NCI-H146 (cell line): ENCODE measurements at regions not wholly inside any gene's neighbourhood (a gene's known extent, or its start where the extent isn't known, plus 50 kb on each side); places are given as distances from the start of the nearest gene placed in this dataset.

Experiments used
- DNase-seq: peaks from one replicate; lab custom pipeline; 2025; lab: John Stamatoyannopoulos, UW

DNA sequence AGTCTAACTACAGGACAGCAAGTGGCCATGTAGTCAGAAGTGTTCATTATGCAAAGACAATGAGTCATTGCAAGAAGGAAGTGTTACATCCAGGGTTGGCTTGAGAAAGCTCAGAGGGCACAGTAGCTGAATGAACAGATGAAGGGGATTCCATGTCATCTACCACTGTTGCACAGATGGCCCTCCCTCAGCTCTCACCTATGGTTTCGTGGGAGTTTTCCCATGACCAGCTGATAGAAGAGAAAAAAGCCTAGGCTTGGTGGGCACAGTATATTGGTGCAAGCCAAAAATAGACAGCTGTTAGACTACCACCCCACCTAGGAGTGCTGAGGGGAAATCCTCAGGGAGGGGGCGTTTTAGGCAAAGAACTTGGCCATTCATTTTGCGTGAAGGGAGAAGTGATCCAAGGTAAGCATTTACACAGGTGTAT lies 217.0 kb downstream of the DMRT2 start:
- no peak for DNase-seq

DNA sequence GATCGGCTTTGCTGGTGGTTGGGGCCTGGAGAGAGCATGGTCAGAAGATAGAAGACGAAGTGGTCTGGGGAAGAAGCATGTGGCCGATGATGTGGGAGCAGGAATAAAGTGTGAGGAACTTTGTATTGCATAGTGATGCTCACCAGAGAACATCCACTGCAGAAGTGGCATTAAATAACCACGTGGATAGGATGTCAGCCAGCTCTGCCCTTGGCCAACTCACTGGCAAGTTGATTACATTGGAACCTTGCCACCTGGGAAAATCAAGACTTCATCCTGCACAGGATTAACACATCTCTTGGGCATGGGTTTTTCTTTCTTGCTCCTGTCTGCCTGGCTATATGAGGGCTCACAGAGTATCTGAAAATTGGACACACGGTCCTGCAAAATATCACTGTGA lies 217.4 kb downstream of the DMRT2 start:
- DNase-seq = no peak

- DNase-seq = no peak
Measured at GRCh38 chr9:1269533-1270315, 219.6 kb downstream of the DMRT2 start.

- no peak for DNase-seq
Measured at GRCh38 chr9:1271367-1271766, 221.2 kb downstream of the DMRT2 start.

DNA sequence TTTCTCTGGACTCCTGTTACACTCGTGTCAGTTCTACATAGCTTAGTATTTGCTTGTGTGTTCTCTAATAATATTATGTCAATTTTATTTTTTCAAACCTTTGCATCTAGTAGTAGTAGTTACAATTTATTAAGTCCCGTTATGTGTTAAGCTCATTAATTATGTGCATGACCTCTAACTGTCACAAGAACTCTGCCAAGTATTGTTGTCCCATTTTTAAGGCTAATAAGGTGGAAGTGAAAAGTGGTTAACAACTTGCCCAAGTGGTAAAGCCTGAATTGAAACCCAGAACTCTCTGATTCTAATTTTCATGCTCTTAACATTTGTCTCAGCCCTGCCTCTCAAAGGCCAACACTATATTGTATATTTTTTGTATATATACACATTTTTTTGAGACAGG lies 221.6 kb downstream of the DMRT2 start:
- DNase-seq = no peak

- DNase-seq = no peak
Measured at GRCh38 chr9:1272488-1272887, 222.3 kb downstream of the DMRT2 start.

DNA sequence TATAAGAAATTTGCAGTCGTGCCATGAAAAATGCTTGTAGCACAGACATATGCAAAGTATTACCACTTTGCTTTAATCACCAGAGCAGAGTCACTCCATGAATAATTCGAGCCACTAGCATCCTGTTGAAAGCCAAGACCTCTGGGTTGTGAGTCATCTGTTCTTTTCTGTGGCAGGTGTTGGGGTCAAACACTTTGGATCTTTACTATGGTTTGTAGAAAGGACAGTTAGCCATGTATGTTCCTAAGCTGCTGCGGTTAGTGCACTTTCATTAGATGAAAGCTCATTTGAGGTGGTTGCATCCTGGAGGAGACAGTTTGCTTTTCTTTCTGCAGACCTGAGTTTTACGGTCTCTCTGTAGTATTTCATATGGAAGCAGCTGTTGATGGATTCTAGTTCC lies 223.7 kb downstream of the DMRT2 start:
- DNase-seq = no peak

DNA sequence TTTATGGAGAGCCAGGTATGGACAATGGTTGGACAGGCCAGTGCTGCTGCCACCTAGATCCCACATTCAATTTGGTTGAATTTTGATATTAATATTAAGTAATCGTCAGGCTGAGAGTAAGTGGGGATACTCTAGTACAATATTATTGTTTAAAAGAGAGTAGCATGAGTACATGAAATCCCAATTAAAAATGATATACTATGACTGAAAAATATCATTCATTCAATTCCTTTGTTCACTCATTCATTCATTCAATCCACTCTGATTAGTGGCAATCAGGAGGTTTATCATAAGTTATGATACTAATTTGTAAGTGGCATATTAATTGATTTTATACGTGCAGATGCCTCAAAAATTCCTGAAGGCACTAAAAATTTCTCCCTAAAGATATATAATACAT lies 224.2 kb downstream of the DMRT2 start:
- no peak for DNase-seq

- DNase-seq = no peak
Measured at GRCh38 chr9:1276474-1276873, 226.3 kb downstream of the DMRT2 start.

GRCh38 chr9:1284727-1285126 lies 234.6 kb downstream of the DMRT2 start:
- DNase-seq = no peak

GRCh38 chr9:1285526-1285925 lies 235.4 kb downstream of the DMRT2 start:
- DNase-seq = no peak

DNA sequence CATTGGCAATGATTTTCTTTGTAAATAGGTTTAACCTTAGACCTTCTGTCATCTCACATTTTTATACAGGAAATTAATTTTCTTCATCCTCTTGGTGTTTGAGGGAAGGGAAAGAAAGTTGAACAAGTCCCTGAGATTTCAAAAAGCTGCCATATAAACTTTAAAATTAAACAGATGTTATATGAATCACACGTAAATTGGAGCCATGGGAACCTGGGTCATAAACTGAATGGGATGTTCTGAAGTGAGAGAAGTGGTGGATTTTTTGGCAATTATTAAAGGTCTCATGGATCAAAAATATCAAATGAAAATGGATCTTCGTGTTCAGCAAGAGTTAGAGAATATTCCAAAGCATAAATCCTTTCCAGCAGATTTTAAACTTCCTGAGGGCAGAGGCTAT lies 242.2 kb downstream of the DMRT2 start:
- no peak for DNase-seq

DNA sequence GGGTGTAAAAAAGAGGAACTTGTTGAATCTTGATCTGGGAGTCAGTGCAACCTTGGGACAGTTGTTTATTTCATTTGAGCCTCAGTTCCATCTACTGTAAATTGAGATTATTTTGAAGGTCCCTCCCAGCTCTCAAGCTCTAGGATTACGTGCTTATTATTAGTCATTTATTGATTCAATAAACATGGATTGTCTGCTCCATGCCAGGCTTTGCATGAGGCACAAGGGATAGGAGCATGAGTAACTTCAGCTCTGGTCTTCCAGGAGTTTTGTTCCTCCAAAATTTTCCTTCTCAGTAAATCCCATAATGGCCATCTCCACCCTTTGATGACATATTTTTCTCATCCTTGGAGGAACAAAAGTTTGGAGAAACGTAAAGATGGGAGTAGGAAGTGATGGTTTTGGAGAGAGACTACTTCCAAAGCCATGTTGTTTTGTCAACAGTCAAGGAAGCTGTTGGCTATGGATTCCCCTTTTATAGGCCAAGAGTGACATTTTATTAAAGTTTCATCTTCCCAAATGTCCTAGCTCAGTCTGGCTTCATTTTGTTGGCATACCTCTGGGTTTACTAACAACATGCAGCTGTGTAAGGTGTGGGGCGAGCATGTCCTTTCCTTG lies 244.6 kb downstream of the DMRT2 start:
- no peak for DNase-seq

DNA sequence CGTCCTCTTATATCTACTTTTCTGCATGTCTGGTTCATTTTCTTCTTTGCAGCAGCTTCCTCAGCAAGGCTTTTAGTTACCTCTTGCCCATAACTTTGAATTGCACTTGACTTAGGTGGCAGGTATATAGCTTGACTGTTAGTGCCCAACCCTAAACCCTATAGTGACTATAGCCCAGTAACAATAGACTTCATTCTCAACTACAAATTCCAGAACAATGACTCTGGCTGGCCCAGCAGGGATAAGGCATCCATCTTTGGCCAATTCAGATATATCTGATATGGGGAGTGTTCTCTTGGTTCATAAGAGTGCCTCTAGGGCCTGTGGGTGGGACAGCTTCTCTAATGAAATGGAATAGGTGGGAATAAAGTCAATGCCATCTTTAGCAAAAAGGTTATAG lies 246.2 kb downstream of the DMRT2 start:
- no peak for DNase-seq

DNA sequence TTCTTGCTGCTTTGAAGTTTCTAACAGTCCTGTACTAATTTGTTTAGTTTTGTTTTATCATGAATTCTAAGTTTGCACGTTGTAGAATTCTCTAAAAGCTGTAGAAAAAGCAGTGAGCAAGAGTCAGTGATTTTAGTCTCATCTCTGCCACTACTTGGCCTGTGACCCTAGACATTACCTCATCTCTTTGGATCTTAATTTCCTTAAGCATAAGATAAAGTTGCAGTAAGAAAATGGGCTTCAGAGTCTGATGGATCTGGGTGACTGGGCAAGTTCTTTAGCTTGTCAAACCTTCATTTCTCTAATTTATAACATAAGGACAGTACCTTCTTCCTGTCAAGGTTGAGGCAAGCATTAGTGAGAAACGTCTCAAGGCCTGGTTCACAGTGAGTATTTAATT lies 247.9 kb downstream of the DMRT2 start:
- DNase-seq = no peak

DNA sequence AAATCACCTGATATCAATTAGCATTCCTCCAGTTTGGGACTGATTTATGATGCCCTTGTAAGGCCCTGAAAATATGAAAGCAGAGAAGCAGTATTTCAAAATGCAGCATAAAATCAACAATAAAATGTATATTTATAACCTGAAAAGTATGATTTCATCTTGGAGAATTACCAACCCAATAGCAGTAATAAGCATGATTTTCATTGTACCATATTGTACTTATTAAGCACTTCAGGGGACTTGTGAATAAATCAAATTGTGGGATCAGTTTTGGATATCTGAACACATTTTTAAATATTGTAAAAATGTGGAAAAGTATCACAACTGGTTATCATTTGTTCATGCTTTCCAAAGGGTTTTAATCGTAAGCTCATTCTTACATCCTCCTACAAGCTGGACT lies 250.8 kb downstream of the DMRT2 start:
- DNase-seq = no peak

DNA sequence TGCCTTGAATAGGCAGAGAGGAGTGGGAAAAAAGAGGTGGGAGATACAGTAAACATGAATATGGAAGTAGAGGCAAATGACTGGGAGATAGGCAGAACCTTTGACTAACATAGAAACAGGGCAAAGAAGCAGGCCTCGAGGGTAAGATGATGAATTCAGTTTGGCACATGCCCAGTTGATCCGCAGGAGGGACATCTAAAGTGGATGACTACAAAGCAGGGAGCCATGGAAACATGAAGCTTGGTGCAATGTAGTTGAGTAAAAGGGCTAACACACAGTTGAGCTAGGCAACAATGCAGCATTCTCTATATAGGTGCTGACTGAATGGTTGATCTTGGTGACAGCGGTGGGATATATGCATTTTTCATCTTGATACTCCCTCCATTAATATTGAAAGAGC lies 253.8 kb downstream of the DMRT2 start:
- DNase-seq = no peak

GRCh38 chr9:1311462-1312042 lies 261.4 kb downstream of the DMRT2 start:
- no peak for DNase-seq

- DNase-seq = no peak
Measured at GRCh38 chr9:1319436-1319835, 269.3 kb downstream of the DMRT2 start.

GRCh38 chr9:1320051-1320557 lies 269.9 kb downstream of the DMRT2 start:
- DNase-seq = no peak

GRCh38 chr9:1320607-1321195 lies 270.5 kb downstream of the DMRT2 start:
- DNase-seq = no peak

DNA sequence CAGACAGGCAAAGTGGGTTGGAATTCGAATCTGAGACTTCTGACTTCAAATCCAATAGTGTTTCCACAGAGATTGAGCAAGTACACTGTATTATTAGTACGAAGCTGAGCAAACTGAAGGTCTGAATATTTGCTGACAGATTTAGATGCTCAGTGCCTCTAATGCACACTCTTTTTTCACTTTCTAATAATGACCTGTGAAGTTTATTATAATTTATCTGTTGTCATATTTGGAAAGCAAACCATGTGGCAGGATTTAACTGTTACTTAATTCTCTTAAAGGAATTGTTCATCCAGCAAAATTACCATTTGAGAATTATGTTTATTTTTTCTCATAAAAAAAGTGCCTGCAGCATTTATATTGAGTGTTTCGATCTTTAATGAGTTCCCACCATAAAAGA lies 277.3 kb downstream of the DMRT2 start:
- DNase-seq = no peak

DNA sequence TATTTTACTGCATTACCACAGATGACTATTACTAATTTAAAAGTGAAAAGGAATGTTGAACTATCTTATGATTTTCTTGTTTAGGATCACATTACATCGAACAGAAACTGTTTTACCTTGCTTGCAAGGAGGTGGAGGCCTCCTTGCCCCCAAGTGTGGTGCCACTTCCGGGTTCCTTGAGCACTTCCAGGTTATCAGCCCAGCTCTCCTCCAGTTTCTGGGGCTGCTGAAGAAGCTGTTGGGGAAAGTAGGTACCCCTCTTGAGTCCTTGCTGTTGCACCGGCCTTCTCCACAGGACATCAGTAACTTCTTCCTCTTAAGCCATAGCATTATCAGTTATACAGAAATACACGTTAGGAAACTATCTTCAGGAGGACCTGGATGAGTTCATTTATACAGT lies 278.2 kb downstream of the DMRT2 start:
- DNase-seq = no peak
